GM23248 (cell line): ENCODE measurements at regions not wholly inside any gene's neighbourhood (a gene's known extent, or its start where the extent isn't known, plus 50 kb on each side); places are given as distances from the start of the nearest gene placed in this dataset.
"Not testable (repeated sequence)": the region's sequence is repeated elsewhere in the genome, so short reads cannot be mapped to it uniquely, and the experiment has no call there.

Source experiments
- DNase-seq: peaks from one replicate; pipeline ENCODE4 v3.0.0-alpha.2; 2015
- H2AFZ ChIP-seq: fragments of 200-600 bp; sonication (generic); 2 replicates; pipeline ENCODE4 v1.6.1; 2016; ENCODE audit warnings: antibody characterized with exemption
- H3F3A ChIP-seq: fragments of 200-600 bp; sonication (generic); 2 replicates; pipeline ENCODE4 v1.6.1; 2016; ENCODE audit warnings: mild to moderate bottlenecking, antibody characterized with exemption, mixed run types; ENCODE audit not compliant: insufficient read depth
- H3K27ac ChIP-seq: fragments of 200-600 bp; sonication (generic); 2 replicates; pipeline ENCODE4 v1.5.1; 2016; ENCODE audit warnings: mild to moderate bottlenecking
- H3K27me3 ChIP-seq: fragments of 200-600 bp; sonication (generic); replicated peaks from 2 replicates; pipeline ENCODE4 v1.6.1; 2016; ENCODE audit warnings: mild to moderate bottlenecking; ENCODE audit not compliant: insufficient read depth
- H3K36me3 ChIP-seq: fragments of 200-600 bp; sonication (generic); 2 replicates; pipeline ENCODE4 v1.6.1; 2016; ENCODE audit warnings: low read depth, mild to moderate bottlenecking
- H3K4me1 ChIP-seq: fragments of 200-600 bp; sonication (generic); 2 replicates; pipeline ENCODE4 v1.6.1; 2016; ENCODE audit warnings: mild to moderate bottlenecking; ENCODE audit not compliant: insufficient read depth
- H3K4me2 ChIP-seq: fragments of 200-600 bp; sonication (generic); one replicate; pipeline ENCODE4 v1.6.1; 2016; ENCODE audit warnings: mild to moderate bottlenecking; ENCODE audit not compliant: unreplicated experiment
- H3K4me3 ChIP-seq: fragments of 200-600 bp; sonication (generic); 2 replicates; pipeline ENCODE4 v1.5.1; 2016; ENCODE audit warnings: mild to moderate bottlenecking
- H3K79me2 ChIP-seq: fragments of 200-600 bp; sonication (generic); 2 replicates; pipeline ENCODE4 v1.6.1; 2016; ENCODE audit warnings: mild to moderate bottlenecking; ENCODE audit not compliant: insufficient read depth
- H3K9ac ChIP-seq: fragments of 200-600 bp; sonication (generic); 2 replicates; pipeline ENCODE4 v1.6.1; 2016; ENCODE audit warnings: mild to moderate bottlenecking
- H3K9me2 ChIP-seq: fragments of 200-600 bp; sonication (generic); 2 replicates; pipeline ENCODE4 v1.6.1; 2016; ENCODE audit warnings: mixed run types, mild to moderate bottlenecking, moderate library complexity; ENCODE audit not compliant: insufficient read depth
- H3K9me3 ChIP-seq: fragments of 200-600 bp; sonication (generic); one replicate; pipeline ENCODE4 v1.6.1; 2017; ENCODE audit warnings: low read depth
- H4K20me1 ChIP-seq: fragments of 200-600 bp; sonication (generic); 2 replicates; pipeline ENCODE4 v1.6.0; 2016; ENCODE audit not compliant: insufficient read depth
- EZH2 ChIP-seq: fragments of 200-600 bp; sonication (generic); IDR thresholded peaks from 2 replicates; pipeline ENCODE4 v1.6.1; 2018; ENCODE audit warnings: antibody characterized with exemption, mild to moderate bottlenecking; ENCODE audit not compliant: insufficient read depth, poor library complexity, severe bottlenecking
- EZH2phosphoT487 ChIP-seq: fragments of 200-600 bp; sonication (generic); IDR thresholded peaks from 2 replicates; pipeline ENCODE4 v1.6.1; 2018; ENCODE audit warnings: antibody characterized with exemption, moderate library complexity, mild to moderate bottlenecking, low read depth; ENCODE audit not compliant: insufficient read depth
- WGBS, 2 experiments: methylation state at CpG; one replicate each; pipeline ENCODE4 v1.1.6; 2015 to 2017; ENCODE audit warnings: low lambda C conversion rate in 2 of 2, low coverage in 1 of 2; ENCODE audit errors: missing lambda C conversion rate in 2 of 2; 5-methylcytosine and 5-hydroxymethylcytosine counted together
- in situ Hi-C: fragments of 300-500 bp; cut with MboI; formaldehyde crosslinking; loops from 2 replicates; pipeline ENCODE4 v1.15.0; 2020

- H3K27me3 ChIP-seq = peaks cover 11% of the 10 kb centered on the region
- no peak overlapping the region for H3K4me3 ChIP-seq
- H3K9ac ChIP-seq = no peak overlapping the region
- DNase-seq = no peak
- H3K9me2 ChIP-seq = no peaks in the 10 kb centered on the region
- no peaks in the 10 kb centered on the region for H3K4me1 ChIP-seq
- H2AFZ ChIP-seq = no peak overlapping the region
- in situ Hi-C loops = no loop called here
- H3K36me3 ChIP-seq = no peaks in the 10 kb centered on the region
- WGBS, 2 experiments = 54 to 59% methylated on average over 21 to 24 of the region's 24 CpGs
- TF ChIP-seq EZH2phosphoT487 (no peak), EZH2 (no peak)
- no peaks in the 10 kb centered on the region for H3F3A ChIP-seq
- no peaks in the 10 kb centered on the region for H4K20me1 ChIP-seq
- H3K27ac ChIP-seq = no peak overlapping the region
- H3K4me2 ChIP-seq = no peak overlapping the region
- no peaks in the 10 kb centered on the region for H3K9me3 ChIP-seq
- H3K79me2 ChIP-seq = no peaks in the 10 kb centered on the region
Measured at GRCh38 chr9:135357863-135358551, 121.6 kb upstream of the PPP1R26 start.

GRCh38 chr9:135358552-135358940 lies 121.0 kb upstream of the PPP1R26 start:
- Histone ChIP-seq H3K27me3 (peaks cover 6% of the 10 kb centered on the region), H2AFZ (no peak overlapping the region), H3K9ac (no peak overlapping the region), H3K9me3 (no peaks in the 10 kb centered on the region), H3K4me3 (no peak overlapping the region), H3K4me1 (no peaks in the 10 kb centered on the region), H3K36me3 (no peaks in the 10 kb centered on the region), H3K27ac (no peak overlapping the region), H3K9me2 (no peaks in the 10 kb centered on the region), H3F3A (no peaks in the 10 kb centered on the region), H4K20me1 (no peaks in the 10 kb centered on the region), H3K4me2 (no peak overlapping the region), H3K79me2 (no peaks in the 10 kb centered on the region)
- no peak for DNase-seq
- in situ Hi-C loops = no loop called here
- 61 to 63% methylated on average over 13 of the region's 13 CpGs for WGBS, 2 experiments
- TF ChIP-seq EZH2phosphoT487 (no peak), EZH2 (no peak)

- H3K27ac ChIP-seq = no peak overlapping the region
- H3K36me3 ChIP-seq = no peaks in the 10 kb centered on the region
- H3K9ac ChIP-seq = no peak overlapping the region
- no peaks in the 10 kb centered on the region for H3K9me2 ChIP-seq
- H2AFZ ChIP-seq = no peak overlapping the region
- H3K4me2 ChIP-seq = no peak overlapping the region
- TF ChIP-seq EZH2 = no peak
- TF ChIP-seq EZH2phosphoT487 = no peak
- DNase-seq = no peak
- in situ Hi-C loops = no loop called here
- H4K20me1 ChIP-seq = no peaks in the 10 kb centered on the region
- 42 to 51% methylated on average over 5 of the region's 5 CpGs for WGBS, 2 experiments
- no peaks in the 10 kb centered on the region; the same call in 1 of the 2 replicates for H3K27me3 ChIP-seq
- no peaks in the 10 kb centered on the region for H3K4me1 ChIP-seq
- H3K79me2 ChIP-seq = no peaks in the 10 kb centered on the region
- H3K4me3 ChIP-seq = no peak overlapping the region
- H3K9me3 ChIP-seq = no peaks in the 10 kb centered on the region
- H3F3A ChIP-seq = no peaks in the 10 kb centered on the region
Measured at GRCh38 chr9:135359764-135360163, 119.8 kb upstream of the PPP1R26 start.

GRCh38 chr9:135360617-135361016 lies 119.0 kb upstream of the PPP1R26 start:
- Histone ChIP-seq H3K4me3 (no peak overlapping the region), H3K36me3 (no peaks in the 10 kb centered on the region), H3K4me2 (no peak overlapping the region), H4K20me1 (no peaks in the 10 kb centered on the region), H3K9me3 (no peaks in the 10 kb centered on the region), H3K79me2 (no peaks in the 10 kb centered on the region), H3K9me2 (no peaks in the 10 kb centered on the region), H3K27ac (no peak overlapping the region), H3K27me3 (no peaks in the 10 kb centered on the region; the same call in 1 of the 2 replicates), H3F3A (no peaks in the 10 kb centered on the region), H3K9ac (no peak overlapping the region), H2AFZ (no peak overlapping the region), H3K4me1 (no peaks in the 10 kb centered on the region)
- in situ Hi-C loops = no loop called here
- 52 to 58% methylated on average over 7 of the region's 7 CpGs for WGBS, 2 experiments
- TF ChIP-seq EZH2phosphoT487 (no peak), EZH2 (no peak)
- DNase-seq = no peak

- H3K27me3 ChIP-seq, DNase-seq, H3K4me1 ChIP-seq, in situ Hi-C loops, H3K27ac ChIP-seq, H4K20me1 ChIP-seq, H3K9me2 ChIP-seq, H3F3A ChIP-seq, H2AFZ ChIP-seq, H3K9me3 ChIP-seq, H3K4me3 ChIP-seq, H3K36me3 ChIP-seq, H3K79me2 ChIP-seq, H3K4me2 ChIP-seq, H3K9ac ChIP-seq: not testable (repeated sequence)
Measured at GRCh38 chr9:135361668-135362067, 117.9 kb upstream of the PPP1R26 start.
